Retinal pigment epithelial cell (primary cell): ENCODE measurements at regions not wholly inside any gene's neighbourhood (a gene's known extent, or its start where the extent isn't known, plus 50 kb on each side); places are given as distances from the start of the nearest gene placed in this dataset.

Experiments used
- DNase-seq: peaks from one replicate; pipeline ENCODE4 v3.0.0-alpha.2; 2010; ENCODE audit warnings: low read depth
- H3K4me3 ChIP-seq: 2 replicates; pipeline ENCODE4 v1.5.1; 2011; ENCODE audit warnings: mild to moderate bottlenecking, low read length, control low read depth, moderate library complexity
- TF ChIP-seq, protein P1 (sequence below): conservative IDR thresholded peaks from 2 replicates; pipeline ENCODE4 v1.5.1; 2011; ENCODE audit warnings: low read depth, low read length, control low read depth, inconsistent platforms

DNA sequence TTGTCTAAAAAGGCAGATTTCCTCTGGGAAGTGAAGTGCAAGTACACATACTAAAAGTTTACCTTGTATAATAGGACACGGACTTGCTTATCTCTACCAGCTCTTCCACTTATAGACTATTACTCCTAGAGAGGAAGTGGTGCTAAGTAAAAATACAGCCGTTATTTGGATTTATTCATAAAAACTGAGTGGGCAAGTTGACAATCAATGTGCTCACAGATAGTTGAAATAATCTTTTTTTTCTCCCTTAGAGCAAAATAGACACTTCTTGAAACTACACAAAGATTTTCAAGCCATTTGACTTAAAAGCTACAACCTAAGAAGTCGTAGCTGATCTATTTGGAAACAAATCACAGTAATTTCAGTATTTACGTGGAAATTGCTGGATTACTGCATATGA is 2584.7 kb upstream of the PCDH20 start:
- DNase-seq: no peak
- no peak overlapping the region for H3K4me3 ChIP-seq
- TF ChIP-seq, protein P1, sequence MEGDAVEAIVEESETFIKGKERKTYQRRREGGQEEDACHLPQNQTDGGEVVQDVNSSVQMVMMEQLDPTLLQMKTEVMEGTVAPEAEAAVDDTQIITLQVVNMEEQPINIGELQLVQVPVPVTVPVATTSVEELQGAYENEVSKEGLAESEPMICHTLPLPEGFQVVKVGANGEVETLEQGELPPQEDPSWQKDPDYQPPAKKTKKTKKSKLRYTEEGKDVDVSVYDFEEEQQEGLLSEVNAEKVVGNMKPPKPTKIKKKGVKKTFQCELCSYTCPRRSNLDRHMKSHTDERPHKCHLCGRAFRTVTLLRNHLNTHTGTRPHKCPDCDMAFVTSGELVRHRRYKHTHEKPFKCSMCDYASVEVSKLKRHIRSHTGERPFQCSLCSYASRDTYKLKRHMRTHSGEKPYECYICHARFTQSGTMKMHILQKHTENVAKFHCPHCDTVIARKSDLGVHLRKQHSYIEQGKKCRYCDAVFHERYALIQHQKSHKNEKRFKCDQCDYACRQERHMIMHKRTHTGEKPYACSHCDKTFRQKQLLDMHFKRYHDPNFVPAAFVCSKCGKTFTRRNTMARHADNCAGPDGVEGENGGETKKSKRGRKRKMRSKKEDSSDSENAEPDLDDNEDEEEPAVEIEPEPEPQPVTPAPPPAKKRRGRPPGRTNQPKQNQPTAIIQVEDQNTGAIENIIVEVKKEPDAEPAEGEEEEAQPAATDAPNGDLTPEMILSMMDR: no peak

DNA sequence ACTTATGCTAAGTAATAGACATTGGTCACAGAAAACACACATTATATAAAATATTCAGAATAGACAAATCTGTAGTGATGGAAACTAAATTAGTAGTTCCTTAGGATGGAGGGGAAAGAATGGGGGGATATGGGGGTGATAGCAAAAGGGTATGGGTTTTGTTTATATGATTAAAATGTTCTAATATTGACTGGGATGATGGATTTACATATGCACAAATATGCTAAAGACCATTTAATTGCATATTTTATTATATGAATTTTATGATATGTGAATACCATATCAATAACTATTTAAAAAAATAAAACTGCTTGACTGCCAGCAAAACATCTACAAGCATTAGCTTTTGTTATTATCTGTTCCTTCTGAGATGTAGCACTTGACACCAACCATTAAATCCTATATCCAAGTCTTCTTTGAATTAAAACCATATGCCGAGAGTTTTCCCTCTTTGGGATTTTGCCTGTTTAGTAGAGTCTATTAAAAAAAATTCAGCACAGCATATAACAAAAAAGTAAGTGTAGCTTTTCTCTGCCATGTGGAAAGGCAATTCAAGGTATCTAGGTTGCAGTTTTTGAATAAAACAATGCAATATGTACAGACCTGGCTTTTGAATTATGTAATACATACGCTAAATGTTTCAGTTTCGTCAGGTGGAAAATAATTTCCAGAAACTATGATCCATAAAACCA is 2584.1 kb upstream of the PCDH20 start:
- TF ChIP-seq, protein P1: no peak
- H3K4me3 ChIP-seq: no peak overlapping the region
- DNase-seq: no peak

DNA sequence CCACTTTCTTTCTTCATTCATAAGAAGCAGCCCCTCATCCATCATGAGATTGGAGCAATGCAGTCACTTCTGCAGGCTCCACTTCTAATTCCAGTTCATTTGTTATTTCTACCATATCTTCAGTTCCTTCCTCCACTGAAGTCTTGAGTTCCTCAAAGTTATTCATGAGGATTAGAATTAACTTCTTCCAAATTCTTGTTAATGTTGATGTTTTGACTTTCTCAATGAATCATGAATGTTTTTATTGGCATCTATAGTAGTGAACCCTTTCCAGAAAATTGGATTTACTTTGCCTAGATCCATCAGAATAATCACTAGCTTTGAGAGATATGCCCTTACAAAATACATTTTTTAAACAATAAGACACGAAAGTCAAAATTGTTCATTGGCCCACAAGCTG is 2567.7 kb upstream of the PCDH20 start:
- DNase-seq: peak; percentile 21

DNA sequence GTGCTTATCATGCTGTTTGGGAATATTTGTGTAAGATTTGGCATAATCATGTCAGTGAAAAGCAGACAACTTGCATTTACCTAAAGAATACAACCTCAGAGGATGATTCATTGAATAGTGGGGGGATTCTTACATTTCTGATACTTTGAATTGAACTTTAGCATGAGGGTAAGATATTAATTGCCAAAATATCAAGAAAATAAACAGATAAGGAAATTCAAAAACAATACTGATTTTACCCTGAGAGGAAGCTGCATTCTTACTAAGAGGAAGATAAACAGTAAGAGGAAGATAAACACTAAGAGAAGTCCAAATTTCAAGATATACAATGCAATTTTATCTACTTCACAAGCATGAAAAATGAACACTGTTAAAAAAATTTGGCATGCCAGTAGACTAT is 2564.3 kb upstream of the PCDH20 start:
- no peak for DNase-seq
- TF ChIP-seq, protein P1: no peak
- H3K4me3 ChIP-seq: no peak overlapping the region

More for the DNA sequence above, 2567.7 kb upstream of the PCDH20 start:
- no peak overlapping the region for H3K4me3 ChIP-seq
- TF ChIP-seq, protein P1: no peak

DNA sequence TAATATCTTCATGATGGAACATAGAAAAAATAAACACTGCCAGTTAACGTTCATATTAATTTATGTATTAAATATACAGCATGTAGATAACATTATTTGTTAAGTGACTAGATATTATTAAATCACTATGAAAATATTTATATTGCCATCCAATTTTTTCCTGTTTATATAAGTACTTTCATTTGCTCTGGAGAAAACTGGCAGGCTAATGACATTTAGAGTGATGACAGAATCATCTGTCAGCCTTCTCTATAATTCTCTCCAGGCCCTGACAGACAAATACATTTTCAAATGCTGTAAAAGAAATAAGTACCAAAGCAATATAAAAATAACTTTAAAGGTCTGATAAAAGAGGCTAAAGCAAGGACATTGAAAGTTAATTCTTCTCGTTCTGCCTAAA is 2556.7 kb upstream of the PCDH20 start:
- no peak overlapping the region for H3K4me3 ChIP-seq
- no peak for DNase-seq
- TF ChIP-seq, protein P1: no peak

DNA sequence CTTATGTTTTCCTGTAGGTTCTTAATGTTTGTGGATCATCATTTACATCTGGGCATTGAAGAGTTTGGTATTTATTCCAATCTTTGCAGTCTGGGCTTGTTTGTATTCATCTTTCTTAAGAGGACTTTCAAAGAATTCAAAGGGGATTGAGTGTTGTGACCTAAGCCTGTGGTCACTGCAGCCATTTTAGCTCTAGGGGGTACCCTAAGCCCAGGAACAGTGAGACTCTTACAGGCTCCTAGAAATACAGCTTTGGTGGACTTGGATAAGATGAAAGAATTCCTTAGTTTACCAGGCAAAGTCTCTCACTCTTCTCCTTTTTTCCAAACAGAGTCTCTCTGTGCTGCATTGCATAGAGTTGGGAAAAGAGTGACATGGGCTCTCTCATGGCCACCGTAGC is 2539.0 kb upstream of the PCDH20 start:
- DNase-seq: no peak
- TF ChIP-seq, protein P1: no peak
- H3K4me3 ChIP-seq: no peak overlapping the region

DNA sequence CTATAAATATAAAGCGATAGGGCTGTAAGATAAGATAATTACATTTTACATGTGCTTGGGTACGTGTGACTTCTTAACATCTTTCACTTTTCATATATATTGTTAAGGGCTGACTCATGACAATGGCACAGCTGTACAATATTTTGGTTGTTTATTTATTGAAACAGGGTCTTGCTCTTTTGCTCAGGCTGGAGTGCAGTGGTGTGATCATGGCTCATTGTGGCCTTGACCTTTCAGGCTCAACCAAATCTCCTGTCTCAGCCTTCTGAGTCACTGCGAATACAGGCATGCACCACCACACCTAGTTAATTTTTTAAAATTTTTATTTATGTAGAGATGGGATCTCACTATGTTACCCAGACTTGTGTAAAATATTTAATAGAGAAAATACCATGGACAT is 2532.4 kb upstream of the PCDH20 start:
- H3K4me3 ChIP-seq: no peak overlapping the region
- no peak for DNase-seq
- TF ChIP-seq, protein P1: no peak
